GM21825 (cell line): ENCODE measurements at regions not wholly inside any gene's neighbourhood (a gene's known extent, or its start where the extent isn't known, plus 50 kb on each side); places are given as distances from the start of the nearest gene placed in this dataset.

Experiments used
- ATAC-seq: cut with Tn5 transposase; IDR thresholded peaks from one replicate; pipeline ENCODE4 v1.9.1; 2021; ENCODE audit warnings: mild to moderate bottlenecking, moderate library complexity; ENCODE audit not compliant: unreplicated experiment

DNA sequence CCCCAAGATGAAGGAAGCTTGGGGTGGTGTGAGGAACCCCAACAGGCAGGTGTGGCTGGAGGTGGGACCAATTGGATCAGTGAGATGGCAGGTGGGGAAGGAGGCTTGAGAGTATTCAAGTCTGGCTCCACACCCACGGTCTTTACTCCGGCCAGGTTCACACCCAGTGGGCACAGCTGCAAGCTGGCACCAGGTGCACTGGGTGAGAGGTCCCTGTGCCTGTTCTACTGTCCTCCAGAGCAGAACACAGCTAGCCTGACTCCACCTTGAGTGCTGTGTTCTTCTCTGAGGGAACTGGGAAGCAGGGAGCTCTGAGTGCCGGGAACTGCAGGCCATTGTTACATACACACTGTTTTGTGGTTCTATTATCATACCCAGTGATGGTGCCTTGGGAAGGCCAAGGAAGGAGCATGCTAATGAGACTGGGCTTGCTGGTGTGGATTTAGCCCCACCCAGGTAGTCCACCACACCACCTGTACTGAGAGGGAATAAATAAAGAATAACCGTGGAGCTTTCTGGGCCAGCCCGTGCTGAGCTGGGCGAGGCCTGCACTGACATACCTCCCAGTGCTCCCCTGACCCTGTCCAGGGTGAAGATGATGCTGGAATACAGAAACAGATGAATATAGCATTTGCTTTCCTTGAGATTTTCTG is 93.4 kb downstream of the ABHD5 start:
- no peak for ATAC-seq

DNA sequence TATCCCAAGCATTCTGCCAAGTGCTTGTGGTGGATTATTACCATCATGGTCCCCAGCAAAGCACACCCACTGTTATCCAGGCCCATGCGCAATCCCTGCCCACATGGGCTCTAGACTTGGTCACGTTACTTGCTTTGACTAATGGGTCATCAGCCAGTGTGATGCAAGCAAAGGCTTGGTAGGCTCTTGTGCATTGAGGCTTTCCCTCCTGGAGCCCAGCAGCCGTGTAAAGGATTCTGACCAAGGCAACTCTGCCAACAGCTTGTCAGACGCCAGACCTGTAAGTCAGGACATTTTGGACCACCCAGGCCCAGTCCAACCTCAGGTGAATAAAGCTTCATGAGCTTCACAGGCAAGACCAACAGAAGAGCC is 93.9 kb downstream of the ABHD5 start:
- no peak for ATAC-seq

DNA sequence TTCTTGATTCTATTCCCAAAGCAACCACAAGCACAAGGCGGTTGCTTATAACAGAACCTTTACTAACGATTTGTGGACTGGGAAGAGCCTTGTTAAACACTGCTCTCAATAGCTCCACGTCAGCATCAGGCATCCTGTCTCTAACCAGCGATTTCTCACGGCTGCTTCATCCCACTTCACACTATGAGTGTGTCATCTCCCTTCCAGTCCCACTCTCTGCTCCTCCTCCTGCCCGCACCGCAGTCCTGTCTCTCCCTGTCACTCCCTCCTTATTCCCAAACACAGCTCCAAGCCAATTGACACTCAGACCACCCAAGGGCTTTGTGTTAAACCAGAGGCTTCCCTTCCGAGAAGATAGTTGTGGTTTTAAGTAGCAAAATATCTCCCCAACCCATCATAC is 94.8 kb downstream of the ABHD5 start:
- no peak for ATAC-seq

DNA sequence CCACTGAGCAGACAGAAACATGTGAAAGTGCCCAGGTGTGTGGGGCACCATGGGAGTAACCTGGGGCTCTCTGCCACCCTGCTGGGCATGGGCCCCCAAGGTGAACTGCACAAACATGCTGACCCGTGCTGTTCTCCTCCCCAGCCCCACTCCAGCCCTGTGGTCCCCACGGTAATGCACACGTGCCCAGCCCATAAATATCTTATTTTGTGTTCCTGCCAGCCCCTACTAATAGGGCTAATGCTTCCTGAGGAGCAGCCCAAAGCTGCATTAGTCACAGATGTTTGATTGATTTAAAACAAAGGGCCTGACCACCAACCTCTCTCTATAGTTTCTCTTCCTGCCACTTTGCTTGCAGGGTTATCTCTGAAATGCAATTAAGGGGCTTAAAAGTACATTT is 95.4 kb downstream of the ABHD5 start:
- ATAC-seq: no peak

DNA sequence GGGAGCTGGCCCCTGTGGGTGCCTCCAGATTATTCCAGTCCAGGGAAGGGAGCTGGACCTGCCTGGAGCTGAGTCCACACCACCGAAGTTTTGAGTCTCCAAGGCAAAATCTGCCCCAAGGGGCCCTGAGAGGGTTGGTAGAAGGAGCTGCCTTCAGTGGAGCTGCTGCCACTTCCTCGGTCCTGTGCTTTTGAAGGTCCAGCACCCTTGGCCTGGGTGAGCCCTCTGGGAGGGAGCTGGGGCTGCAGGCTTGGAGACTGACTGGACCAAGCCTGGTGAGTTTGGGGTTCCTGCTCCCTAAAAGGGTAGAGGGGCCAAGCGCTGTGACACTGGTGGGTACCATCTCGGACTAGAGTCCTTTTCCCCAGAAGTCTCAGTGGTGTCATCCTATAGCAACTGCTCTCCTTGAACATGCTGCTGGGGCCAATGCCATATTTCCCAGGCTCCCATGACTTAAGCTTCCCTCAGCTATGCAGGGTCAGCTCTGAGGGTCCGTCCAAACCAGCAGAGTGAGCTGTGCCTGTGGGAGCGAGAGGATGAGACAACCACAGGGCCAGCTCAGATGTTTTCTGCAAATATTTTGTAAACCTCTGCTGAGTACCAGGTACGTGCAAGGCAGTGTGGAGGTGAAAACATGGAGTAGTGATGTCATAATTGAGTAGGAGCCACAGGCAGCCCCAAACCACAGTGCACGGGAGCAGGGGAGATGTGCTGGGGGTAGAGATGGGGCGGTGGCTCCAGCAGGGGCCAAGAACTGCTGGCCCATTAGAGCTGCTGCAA is 96.0 kb downstream of the ABHD5 start:
- no peak for ATAC-seq

DNA sequence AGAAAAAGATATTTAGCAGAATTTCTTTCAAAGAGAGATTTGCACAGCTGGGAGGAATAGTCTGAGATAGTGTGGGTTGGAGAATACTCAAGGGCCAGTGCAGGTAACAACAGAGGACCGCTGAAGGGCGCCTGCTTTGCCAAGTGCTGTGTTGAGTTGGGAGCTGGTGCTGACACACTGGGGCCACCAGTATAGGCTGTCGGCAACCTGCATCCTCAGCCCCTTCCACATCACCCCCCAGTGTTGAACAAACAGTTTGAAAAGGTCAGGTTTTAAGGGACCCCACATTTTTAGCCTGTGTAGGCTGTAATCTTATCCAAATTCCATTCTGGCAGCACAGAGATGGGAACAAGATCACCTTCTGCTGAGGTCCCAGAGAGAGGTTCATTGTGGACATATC is 96.6 kb downstream of the ABHD5 start:
- ATAC-seq: no peak

DNA sequence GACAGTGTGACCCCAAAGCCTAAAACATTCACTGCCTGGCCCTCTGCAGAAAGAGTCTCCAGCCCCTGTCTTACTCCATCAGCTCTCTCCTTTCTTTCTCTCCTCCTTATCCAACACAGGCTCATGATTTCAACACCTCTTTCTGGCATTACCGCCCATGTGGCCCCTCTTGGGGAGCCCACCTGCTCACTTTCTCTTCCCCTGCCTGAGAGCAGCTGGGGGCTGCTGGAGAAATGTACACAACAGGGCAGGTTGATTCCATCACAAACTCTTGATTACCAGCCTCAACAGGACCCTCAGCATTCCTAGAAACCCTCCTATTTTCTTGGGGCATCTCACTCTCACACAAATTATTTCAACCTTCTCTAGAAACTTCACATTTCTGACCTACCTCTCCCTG is 98.3 kb downstream of the ABHD5 start:
- no peak for ATAC-seq

DNA sequence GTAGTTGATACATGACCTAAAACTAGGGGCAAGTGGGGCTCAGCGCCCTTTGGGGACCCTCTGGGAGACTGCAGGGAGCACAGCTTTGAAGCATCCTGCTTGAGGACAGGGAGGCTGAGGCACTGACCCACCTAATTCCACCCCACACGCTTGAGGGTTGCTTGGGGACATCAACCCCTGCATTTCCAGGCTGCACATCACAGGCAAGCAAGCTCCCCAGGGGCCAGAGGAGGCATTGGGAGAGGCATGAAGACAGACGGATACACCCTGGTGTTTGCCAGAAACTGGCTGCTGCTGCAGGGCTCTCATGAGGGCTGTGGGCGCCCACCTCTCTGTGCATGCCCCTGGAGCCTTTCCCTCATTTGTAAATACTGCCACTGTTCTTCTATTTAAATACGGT is 99.3 kb downstream of the ABHD5 start:
- no peak for ATAC-seq

DNA sequence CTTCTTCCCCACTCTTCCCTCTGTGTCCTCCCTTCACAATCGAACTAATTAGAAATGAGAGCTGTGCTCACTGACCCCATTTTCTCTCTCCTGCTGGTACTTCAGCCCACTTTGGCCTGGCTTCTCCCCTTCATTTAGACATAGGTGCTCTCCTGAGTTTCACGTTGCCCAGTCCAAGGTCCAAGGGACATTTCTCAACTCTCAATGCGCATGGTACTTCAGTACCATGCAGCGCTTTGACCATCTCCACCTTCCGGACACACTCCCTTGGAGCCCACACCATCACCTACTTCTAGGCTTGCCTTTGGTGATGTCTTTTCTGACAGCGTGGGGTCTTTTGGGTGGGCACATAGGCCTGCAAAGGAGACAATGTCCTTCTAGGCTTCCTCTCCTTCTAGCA is 99.7 kb downstream of the ABHD5 start:
- no peak for ATAC-seq

DNA sequence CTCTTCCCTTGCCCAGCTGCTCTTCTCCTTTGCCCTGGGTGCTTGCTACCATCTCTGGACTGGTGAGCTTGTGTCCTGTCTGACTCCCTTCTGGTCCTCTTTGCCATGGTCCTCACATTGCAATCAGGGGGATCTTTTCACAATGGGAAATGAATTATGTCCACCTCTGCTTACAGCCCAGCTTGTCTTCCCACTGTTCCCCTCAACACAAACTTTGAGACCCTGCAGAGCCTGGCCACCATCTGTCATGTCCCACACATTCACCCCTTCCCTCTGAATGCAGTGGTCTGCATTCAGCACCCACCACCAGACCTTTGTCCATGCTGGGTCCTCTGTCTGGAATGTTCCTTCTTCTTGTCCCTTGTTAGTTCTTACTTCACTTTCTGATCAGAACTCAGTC is 100.5 kb downstream of the ABHD5 start:
- ATAC-seq: no peak

DNA sequence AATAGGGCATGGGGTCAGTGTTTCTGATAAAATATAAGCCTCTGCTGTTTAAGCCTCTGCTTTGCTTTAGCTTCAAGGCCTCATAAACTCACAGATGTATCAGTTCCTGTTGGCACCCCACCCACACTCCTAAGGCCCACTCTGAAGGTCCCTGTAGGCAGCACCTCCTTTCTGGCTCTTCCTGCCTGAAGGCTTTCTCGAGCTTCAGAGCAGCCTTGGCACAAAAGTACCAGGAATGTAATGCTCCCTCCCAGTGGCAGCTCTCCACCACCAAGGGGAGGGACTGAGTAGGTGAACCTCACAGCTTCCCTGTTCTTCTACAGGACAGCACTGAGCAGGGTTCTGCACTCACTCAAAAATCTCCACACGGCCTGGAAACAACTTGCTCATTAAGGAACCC is 102.2 kb downstream of the ABHD5 start:
- no peak for ATAC-seq

DNA sequence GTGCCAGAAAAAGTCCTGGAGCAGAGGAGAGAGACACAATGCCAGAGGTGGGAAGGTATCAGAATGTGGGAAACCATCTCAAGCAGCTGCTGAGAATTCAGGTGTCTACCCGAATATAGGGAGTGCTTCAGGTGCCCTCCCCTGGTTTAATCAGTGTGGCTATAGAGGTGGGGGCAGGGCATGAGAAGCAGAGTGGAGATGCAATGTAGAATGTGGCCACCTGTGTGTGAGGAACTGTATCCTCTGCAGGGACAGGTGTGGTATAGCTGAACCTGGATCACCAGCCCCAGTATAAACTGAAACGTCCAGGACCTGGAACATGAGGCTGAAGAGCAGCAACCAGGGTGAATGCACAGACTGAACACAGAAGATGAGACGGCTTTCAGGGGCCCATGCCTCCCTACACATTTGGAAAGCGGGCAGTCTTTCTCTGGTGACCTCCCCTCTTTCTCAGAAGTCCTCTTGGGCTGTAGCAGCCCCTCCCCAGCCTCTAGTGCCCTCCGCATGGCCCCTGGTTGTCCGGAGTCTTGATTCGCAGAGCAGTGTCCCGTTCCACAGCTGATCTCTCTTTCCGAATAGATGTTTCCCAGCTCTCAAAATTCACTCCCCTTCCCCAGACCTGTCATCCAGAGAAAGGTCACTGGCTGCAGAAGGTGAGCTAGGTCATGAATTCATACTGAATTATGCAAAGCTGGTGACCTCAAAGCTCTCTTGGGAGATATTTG is 103.1 kb downstream of the ABHD5 start:
- ATAC-seq: no peak

DNA sequence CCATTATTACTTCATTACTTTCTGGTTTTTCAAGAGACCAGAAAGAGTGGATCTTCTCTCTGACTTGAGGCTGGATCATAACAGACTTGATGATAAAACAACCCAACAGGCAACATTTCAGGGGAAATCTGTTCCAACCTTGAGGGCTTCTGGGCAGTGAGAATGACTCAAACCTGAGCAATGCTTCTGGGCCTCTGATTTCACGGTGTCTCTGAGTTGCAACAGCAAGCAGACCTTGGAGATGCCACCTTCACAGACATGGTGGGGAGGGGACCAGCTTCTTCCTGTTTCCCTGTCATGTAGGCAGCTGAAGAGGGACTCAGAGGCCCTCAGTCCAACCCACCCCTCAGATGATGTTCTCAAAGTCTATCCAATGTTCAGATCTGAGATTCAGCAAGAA is 104.0 kb downstream of the ABHD5 start:
- no peak for ATAC-seq

DNA sequence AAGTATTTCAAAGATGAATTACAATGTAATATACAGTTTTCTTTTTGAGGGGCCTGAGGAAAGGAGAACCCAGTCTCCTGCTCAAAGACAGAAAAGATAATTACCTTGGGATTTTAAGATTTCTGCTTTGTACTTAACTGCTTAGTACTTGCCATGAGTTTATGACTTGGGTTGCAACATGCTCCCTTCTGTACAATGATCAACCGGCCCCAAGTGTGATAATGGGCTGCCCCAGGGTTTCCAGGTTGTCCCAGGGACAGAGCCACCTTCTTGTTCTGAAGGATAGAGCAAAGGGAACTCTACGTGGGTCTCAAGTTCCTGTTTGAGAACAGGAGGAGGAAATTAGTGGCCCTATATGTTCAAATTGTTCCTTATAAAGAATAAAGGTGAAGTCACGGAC is 104.8 kb downstream of the ABHD5 start:
- no peak for ATAC-seq

DNA sequence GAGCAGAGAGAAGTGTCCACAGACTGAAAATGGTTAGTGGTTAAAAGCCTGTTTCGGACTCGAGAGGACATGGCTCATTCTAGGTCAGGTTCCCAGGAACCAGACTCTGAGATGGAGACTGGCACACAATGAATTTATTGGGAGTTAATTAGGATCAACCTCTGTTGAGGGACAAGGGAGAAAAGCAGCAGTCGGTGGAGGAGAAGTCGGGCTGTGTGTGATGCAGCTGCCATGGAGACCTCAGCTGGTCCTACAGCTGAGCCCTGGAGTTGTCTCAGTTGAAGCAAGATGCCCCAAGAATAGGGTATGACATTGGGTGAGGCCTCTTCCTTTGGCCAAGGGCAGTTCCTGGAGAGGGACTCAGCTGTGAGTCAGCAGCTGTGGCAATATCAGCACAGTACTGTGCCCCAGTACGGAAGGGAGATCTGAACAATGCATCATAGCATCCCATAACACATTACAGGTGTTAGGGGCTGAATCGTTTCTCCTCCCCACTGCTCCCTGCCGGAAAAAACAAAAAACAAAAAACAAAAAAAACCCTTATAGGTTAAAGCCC is 105.4 kb downstream of the ABHD5 start:
- no peak for ATAC-seq

DNA sequence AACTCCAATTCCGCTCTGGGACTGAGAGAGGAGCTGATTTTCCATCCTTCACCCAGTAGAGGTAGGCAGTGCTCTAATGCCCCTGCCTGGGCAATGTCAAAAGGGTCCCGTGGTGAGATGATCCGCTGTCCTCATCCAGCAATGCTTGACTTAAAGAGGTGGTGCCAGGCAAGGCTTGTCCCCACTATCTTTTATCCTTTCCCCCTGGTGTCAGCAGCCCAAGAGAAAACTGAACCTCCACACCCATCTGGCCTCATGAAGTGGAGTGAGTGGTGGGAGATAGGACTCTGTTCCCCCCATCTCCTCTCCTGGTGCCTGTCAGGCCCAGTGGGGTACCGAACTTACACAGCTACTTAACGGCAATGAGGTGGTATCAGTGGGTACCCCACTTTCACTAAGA is 107.1 kb downstream of the ABHD5 start:
- no peak for ATAC-seq

DNA sequence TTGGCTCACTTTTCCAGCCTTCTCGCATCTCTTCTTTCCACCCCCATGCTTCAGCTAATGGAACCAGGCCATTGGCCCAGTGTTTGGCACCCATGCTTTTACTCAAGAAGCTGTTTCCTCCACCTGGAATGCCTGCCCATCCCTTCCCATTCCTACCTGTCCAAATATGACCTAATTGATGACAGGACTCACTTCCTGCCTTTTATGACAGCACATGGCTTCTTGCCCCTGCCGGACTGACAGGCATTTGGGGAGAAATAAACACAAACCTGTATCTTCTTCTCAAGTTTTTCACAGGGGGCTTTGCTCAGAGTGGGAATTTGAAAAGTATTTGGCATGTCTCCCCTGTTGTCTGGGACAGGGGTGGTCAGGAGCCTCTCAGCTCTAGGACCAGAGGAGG is 120.1 kb downstream of the ABHD5 start:
- no peak for ATAC-seq

DNA sequence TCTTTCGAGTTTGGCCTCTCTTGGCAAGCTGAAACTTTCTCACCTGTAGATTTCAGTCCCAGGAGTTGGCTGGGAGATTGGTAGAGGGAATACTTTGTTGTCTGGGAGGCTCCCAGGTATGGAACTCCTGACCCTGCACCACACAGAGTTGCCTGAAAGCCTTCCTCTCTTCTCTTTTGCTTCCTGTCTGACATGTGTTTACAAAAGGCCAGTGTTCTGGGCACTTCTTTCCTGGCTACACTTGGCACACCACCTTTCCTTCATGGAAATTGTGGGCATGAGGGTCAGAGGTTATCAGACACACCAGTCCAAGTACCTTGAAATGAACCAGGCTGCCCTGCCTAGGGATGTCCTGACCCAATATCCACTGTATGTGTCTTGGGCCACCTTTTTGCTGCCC is 123.7 kb downstream of the ABHD5 start:
- ATAC-seq: no peak

DNA sequence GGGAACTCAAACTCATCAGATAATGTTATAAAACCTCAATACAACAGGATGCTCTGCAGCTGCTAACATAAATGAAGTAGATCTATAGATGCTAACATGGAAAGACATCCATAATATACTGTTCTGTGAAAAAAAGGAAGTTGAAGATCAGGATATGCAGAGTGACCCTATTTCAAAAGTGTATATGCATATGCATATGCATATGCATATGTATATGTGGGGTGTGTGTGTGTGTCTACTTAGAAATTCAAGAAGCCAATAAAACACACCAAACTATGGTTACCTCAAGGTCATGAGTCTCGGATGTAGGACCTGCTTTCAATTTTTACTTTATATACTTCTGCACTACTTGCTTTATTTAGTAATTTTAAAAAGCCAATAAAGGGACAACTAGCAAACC is 125.6 kb downstream of the ABHD5 start:
- ATAC-seq: no peak

DNA sequence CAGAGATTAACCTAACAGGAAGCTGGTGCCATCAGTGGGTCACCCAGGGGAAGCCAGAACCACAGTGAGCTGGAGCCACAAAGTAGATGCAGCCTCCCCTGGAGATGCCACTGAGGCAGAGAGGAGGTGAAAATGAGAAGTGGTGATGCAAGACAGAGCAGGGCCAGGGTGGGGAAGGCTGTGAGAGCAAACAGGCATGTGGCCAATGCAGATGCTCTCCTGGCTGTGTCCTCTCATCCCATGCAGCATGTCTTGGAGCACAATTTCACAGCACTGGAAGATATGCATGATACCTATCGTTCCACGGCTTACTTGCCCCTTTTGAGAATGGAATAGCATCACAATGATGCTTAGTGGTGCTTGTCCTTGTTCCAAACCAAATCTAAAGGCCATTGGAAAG is 126.3 kb downstream of the ABHD5 start:
- ATAC-seq: no peak

DNA sequence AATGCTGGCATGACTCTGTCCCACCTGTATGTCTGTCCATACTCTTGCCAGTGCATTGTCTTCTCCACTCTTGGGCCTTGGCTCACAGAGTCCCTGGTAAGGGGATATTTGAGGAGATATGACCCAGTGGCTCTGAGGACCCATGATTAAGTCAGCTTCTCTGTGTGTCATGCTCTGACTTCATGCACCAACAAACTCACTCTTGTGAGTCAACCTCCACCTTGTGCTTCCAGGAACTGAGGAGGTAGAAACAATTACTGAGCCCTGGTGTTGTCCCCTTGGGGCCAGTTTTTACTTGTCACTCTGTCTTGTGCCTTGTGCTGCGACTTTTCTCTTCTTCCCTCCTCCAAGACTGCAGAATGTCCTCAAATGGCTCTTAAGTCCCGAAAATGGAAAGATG is 127.1 kb downstream of the ABHD5 start:
- no peak for ATAC-seq

DNA sequence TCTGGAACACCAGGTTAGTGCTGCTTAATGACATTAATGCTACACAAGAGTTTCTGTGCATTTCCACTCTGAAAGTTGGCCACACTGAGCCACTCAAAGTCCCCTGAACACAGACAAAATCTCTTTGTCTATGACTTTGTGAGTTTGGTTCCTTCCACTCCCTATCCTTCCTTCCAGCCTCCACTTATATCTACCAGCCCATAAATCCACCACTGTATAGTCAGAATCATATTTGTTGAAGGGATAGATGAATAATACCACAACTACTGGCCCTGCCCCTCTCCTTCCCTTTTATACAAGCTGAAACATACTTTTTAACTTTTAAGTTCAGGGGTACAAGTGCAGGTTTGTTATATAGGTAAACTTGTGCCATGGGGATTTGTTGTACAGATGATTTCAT is 127.5 kb downstream of the ABHD5 start:
- no peak for ATAC-seq
